ENCODE measurements at regions not wholly inside any gene's neighbourhood (a gene's known extent, or its start where the extent isn't known, plus 50 kb on each side); places are given as distances from the start of the nearest gene placed in this dataset.

- Histone ChIP-seq H3K36me3 (ENCODE audit: control insufficient read depth, low read length) (no peaks in the 10 kb centered on the region), H3K4me2 (ENCODE audit: low read length) (no peak overlapping the region), H4K20me1 (ENCODE audit: control insufficient read depth, insufficient read depth, low read depth, low read length) (no peaks in the 10 kb centered on the region), H3F3A (ENCODE audit: control insufficient read depth, insufficient read depth) (no peaks in the 10 kb centered on the region), H3K79me2 (ENCODE audit: control insufficient read depth, low read length) (no peaks in the 10 kb centered on the region), H3K4me1 (ENCODE audit: control insufficient read depth, low read length) (no peaks in the 10 kb centered on the region), H3K4me3 (ENCODE audit: low read length) (no peak overlapping the region), H3K9me3 (ENCODE audit: control insufficient read depth, insufficient read depth, low read length) (no peaks in the 10 kb centered on the region), H3K27ac (ENCODE audit: low read depth, low read length) (no peak overlapping the region), H3K27me3 (ENCODE audit: control insufficient read depth, low read length) (no peaks in the 10 kb centered on the region), H3K9me2 (replicated peaks; ENCODE audit: control insufficient read depth, low read length) (no peaks in the 10 kb centered on the region)
- no peak for TF ChIP-seq EZH2phosphoT487 (IDR thresholded peaks at IDR 0.05; ENCODE audit: borderline replicate concordance, low read length)
- TF ChIP-seq, protein P1, sequence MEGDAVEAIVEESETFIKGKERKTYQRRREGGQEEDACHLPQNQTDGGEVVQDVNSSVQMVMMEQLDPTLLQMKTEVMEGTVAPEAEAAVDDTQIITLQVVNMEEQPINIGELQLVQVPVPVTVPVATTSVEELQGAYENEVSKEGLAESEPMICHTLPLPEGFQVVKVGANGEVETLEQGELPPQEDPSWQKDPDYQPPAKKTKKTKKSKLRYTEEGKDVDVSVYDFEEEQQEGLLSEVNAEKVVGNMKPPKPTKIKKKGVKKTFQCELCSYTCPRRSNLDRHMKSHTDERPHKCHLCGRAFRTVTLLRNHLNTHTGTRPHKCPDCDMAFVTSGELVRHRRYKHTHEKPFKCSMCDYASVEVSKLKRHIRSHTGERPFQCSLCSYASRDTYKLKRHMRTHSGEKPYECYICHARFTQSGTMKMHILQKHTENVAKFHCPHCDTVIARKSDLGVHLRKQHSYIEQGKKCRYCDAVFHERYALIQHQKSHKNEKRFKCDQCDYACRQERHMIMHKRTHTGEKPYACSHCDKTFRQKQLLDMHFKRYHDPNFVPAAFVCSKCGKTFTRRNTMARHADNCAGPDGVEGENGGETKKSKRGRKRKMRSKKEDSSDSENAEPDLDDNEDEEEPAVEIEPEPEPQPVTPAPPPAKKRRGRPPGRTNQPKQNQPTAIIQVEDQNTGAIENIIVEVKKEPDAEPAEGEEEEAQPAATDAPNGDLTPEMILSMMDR (IDR thresholded peaks at IDR 0.05; ENCODE audit: low read depth, low read length, poor library complexity, severe bottlenecking), result no peak
Observed at GRCh38 chr6:2436410-2437154, 191.2 kb upstream of the GMDS start.

- TF ChIP-seq, protein P1 (IDR thresholded peaks at IDR 0.05; ENCODE audit: low read depth, low read length, poor library complexity, severe bottlenecking), result no peak
- TF ChIP-seq EZH2phosphoT487 (IDR thresholded peaks at IDR 0.05; ENCODE audit: borderline replicate concordance, low read length), result no peak
- Histone ChIP-seq H3K9me2 (replicated peaks; ENCODE audit: control insufficient read depth, low read length) (no peaks in the 10 kb centered on the region), H4K20me1 (ENCODE audit: control insufficient read depth, insufficient read depth, low read depth, low read length) (no peaks in the 10 kb centered on the region)
Observed at GRCh38 chr6:2435323-2435722, 189.9 kb upstream of the GMDS start.

DNA sequence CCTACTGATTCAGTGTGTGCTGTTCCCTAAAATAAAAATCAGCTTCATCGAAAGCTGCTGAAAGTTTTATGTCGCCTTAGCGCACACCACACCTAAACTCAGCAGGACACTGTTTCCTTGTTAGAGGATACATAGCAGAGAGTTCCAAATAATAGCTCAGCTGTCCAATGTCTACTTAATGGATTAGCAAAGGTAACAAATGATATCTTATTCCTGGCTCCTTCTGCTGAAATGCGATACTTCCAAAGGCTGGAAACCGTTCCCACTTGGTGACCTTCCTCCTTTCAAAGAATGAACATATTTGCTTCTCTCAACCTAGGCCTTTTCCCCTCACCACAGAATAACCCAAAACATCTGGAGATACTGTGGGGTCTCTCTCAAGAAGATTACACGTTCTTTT, 189.5 kb upstream of the GMDS start:
- no peaks in the 10 kb centered on the region for H4K20me1 ChIP-seq (ENCODE audit: control insufficient read depth, insufficient read depth, low read depth, low read length)
- TF ChIP-seq EZH2phosphoT487 (IDR thresholded peaks at IDR 0.05; ENCODE audit: borderline replicate concordance, low read length), result no peak
- TF ChIP-seq, protein P1 (IDR thresholded peaks at IDR 0.05; ENCODE audit: low read depth, low read length, poor library complexity, severe bottlenecking), result no peak
- H3K9me2 ChIP-seq (replicated peaks; ENCODE audit: control insufficient read depth, low read length), result no peaks in the 10 kb centered on the region
- H3K27ac ChIP-seq (ENCODE audit: low read depth, low read length), result no peak overlapping the region
- H3K9me3 ChIP-seq (ENCODE audit: control insufficient read depth, insufficient read depth, low read length), result no peaks in the 10 kb centered on the region
- no peaks in the 10 kb centered on the region for H3K27me3 ChIP-seq (ENCODE audit: control insufficient read depth, low read length)
- H3K4me2 ChIP-seq (ENCODE audit: low read length), result no peak overlapping the region
- H3F3A ChIP-seq (ENCODE audit: control insufficient read depth, insufficient read depth), result no peaks in the 10 kb centered on the region
- no peak overlapping the region for H3K4me3 ChIP-seq (ENCODE audit: low read length)
- H3K4me1 ChIP-seq (ENCODE audit: control insufficient read depth, low read length), result no peaks in the 10 kb centered on the region
- no peaks in the 10 kb centered on the region for H3K36me3 ChIP-seq (ENCODE audit: control insufficient read depth, low read length)
- H3K79me2 ChIP-seq (ENCODE audit: control insufficient read depth, low read length), result no peaks in the 10 kb centered on the region

More at GRCh38 chr6:2435323-2435722, 189.9 kb upstream of the GMDS start:
- Histone ChIP-seq H3K4me3 (ENCODE audit: low read length) (no peak overlapping the region), H3K4me2 (ENCODE audit: low read length) (no peak overlapping the region), H3K27ac (ENCODE audit: low read depth, low read length) (no peak overlapping the region), H3K79me2 (ENCODE audit: control insufficient read depth, low read length) (no peaks in the 10 kb centered on the region), H3F3A (ENCODE audit: control insufficient read depth, insufficient read depth) (no peaks in the 10 kb centered on the region), H3K4me1 (ENCODE audit: control insufficient read depth, low read length) (no peaks in the 10 kb centered on the region), H3K36me3 (ENCODE audit: control insufficient read depth, low read length) (no peaks in the 10 kb centered on the region), H3K9me3 (ENCODE audit: control insufficient read depth, insufficient read depth, low read length) (no peaks in the 10 kb centered on the region), H3K27me3 (ENCODE audit: control insufficient read depth, low read length) (no peaks in the 10 kb centered on the region)

Data from DOHH2 (cell line).